ENCODE measurements at regions not wholly inside any gene's neighbourhood (a gene's known extent, or its start where the extent isn't known, plus 50 kb on each side); places are given as distances from the start of the nearest gene placed in this dataset.

DNA sequence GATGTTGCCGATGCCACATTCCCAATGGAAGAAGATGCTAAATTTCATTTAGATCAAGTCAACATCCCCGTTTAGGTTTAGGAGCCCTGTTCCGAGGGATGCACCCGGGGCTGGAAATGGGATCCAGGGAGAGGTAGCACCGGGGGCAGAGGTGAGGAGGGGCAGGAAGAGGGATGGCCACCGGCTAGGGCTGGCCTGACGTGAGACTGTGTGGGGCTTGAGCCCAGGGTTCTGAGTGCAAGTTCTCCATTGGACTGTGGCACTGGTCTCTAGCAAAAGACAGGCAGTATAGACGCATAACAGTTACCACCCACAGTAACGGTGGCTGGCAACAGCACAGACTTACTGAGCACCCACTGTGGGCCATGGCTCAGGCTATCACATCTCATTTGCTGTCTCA is 209.0 kb upstream of the MVB12B start:
- intact Hi-C loops (cut with micrococcal nuclease; ENCODE audit: unreplicated experiment): no loop called here

DNA sequence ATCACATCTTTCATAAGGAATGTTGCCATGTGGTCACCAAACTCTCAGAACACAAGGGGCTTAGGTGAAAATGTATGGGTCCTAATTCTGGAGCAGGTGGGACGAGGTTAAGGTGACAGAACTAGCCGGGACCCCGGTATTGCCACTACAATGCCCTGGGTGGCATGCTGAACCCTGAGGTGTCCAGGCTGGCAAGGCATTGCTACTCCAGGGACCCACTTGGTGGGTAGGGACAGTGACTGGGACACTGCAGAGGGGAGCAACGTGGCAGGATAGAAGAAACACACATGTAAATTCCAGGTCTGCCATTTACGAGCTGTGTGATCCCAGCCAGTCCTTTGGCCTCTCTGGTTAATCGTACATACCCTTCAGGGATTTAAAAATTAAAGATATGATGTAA is 206.9 kb upstream of the MVB12B start:
- Histone ChIP-seq H3K4me2 (no peak overlapping the region), H3K9me2 (ENCODE audit: insufficient read depth) (no peaks in the 10 kb centered on the region), H3F3A (ENCODE audit: insufficient read depth, low read depth) (no peaks in the 10 kb centered on the region), H3K79me2 (ENCODE audit: low read depth) (no peaks in the 10 kb centered on the region), H3K27ac (no peak overlapping the region), H3K36me3 (ENCODE audit: low read depth) (no peaks in the 10 kb centered on the region), H3K9me3 (ENCODE audit: insufficient read depth, low read depth) (no peaks in the 10 kb centered on the region), H2AFZ (no peak overlapping the region), H4K20me1 (ENCODE audit: insufficient read depth) (no peaks in the 10 kb centered on the region), H3K4me3 (no peak overlapping the region), H3K4me1 (replicated peaks; ENCODE audit: insufficient read depth) (no peaks in the 10 kb centered on the region), H3K27me3 (ENCODE audit: insufficient read depth, low read depth) (peaks cover 86% of the 10 kb centered on the region)
- no TSS peak for BruUV-seq (replicated peaks)
- ChIA-PET POLR2A (ENCODE audit: unreplicated experiment) (no interaction called here), CTCF (no interaction called here)
- TF ChIP-seq EZH2 (IDR thresholded peaks at IDR 0.05; ENCODE audit: low read depth): no peak
- TF ChIP-seq, protein P1, sequence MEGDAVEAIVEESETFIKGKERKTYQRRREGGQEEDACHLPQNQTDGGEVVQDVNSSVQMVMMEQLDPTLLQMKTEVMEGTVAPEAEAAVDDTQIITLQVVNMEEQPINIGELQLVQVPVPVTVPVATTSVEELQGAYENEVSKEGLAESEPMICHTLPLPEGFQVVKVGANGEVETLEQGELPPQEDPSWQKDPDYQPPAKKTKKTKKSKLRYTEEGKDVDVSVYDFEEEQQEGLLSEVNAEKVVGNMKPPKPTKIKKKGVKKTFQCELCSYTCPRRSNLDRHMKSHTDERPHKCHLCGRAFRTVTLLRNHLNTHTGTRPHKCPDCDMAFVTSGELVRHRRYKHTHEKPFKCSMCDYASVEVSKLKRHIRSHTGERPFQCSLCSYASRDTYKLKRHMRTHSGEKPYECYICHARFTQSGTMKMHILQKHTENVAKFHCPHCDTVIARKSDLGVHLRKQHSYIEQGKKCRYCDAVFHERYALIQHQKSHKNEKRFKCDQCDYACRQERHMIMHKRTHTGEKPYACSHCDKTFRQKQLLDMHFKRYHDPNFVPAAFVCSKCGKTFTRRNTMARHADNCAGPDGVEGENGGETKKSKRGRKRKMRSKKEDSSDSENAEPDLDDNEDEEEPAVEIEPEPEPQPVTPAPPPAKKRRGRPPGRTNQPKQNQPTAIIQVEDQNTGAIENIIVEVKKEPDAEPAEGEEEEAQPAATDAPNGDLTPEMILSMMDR (conservative IDR thresholded peaks at IDR 0.05): no peak
- intact Hi-C loops (cut with micrococcal nuclease; ENCODE audit: unreplicated experiment): no loop called here
- DNase-seq: no peak

More for the DNA sequence above, 209.0 kb upstream of the MVB12B start:
- no peak for TF ChIP-seq EZH2 (IDR thresholded peaks at IDR 0.05; ENCODE audit: low read depth)
- TF ChIP-seq, protein P1 (conservative IDR thresholded peaks at IDR 0.05): no peak
- no peak overlapping the region for H3K4me3 ChIP-seq
- H3K27ac ChIP-seq: no peak overlapping the region
- no peaks in the 10 kb centered on the region for H3K79me2 ChIP-seq (ENCODE audit: low read depth)
- no peaks in the 10 kb centered on the region for H3K9me3 ChIP-seq (ENCODE audit: insufficient read depth, low read depth)
- no peaks in the 10 kb centered on the region for H4K20me1 ChIP-seq (ENCODE audit: insufficient read depth)
- H3K4me2 ChIP-seq: no peak overlapping the region
- no peaks in the 10 kb centered on the region for H3K4me1 ChIP-seq (replicated peaks; ENCODE audit: insufficient read depth)
- H3K27me3 ChIP-seq (ENCODE audit: insufficient read depth, low read depth): peaks cover 91% of the 10 kb centered on the region
- CTCF ChIA-PET: no interaction called here
- DNase-seq: no peak
- no TSS peak for BruUV-seq (replicated peaks)
- no peaks in the 10 kb centered on the region for H3K36me3 ChIP-seq (ENCODE audit: low read depth)
- no peak overlapping the region for H2AFZ ChIP-seq
- no peaks in the 10 kb centered on the region for H3K9me2 ChIP-seq (ENCODE audit: insufficient read depth)
- POLR2A ChIA-PET (ENCODE audit: unreplicated experiment): no interaction called here
- no peaks in the 10 kb centered on the region for H3F3A ChIP-seq (ENCODE audit: insufficient read depth, low read depth)

DNA sequence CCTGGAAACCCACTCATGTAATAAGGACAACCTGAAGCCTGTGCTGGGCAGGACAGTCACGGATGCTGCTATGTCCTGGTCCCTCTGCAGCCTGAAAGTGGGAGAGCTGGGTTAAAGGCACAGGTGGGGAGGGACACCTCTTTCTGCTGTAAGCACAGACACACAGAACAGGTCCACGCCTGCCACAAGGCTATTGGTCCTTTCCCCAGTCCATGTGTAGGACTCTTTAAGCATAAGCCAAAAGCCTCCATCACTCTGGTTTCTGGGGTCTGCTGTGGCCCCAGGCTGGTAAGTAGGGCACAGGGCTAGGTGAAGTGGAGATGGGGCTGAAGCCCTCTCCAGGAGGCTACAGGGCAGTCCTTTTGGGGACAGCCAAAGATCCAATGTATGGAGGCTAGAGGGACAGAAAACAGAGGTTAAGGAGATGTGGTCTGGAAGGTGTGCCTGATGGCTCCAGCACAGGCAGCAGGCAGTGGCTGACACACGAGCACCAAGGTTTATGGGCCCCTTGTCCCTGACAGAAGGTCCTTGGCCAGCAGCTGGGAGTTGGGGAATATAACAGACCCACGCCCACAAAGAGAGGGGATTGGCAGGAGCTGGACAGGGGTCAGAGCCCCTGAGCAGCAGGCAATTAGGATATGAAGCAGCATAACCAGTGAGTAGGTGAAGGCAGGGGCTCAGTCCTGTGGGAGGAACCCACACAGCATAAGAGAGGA is 203.6 kb upstream of the MVB12B start:
- BruUV-seq (replicated peaks): no TSS peak
- H2AFZ ChIP-seq: no peak overlapping the region
- DNase-seq: no peak
- ChIA-PET POLR2A (ENCODE audit: unreplicated experiment) (no interaction called here), CTCF (no interaction called here)
- TF ChIP-seq, protein P1 (conservative IDR thresholded peaks at IDR 0.05): no peak
- TF ChIP-seq EZH2 (IDR thresholded peaks at IDR 0.05; ENCODE audit: low read depth): no peak
- no peaks in the 10 kb centered on the region for H3K9me3 ChIP-seq (ENCODE audit: insufficient read depth, low read depth)
- H3F3A ChIP-seq (ENCODE audit: insufficient read depth, low read depth): no peaks in the 10 kb centered on the region
- H3K4me3 ChIP-seq: no peak overlapping the region
- no peaks in the 10 kb centered on the region for H3K4me1 ChIP-seq (replicated peaks; ENCODE audit: insufficient read depth)
- H3K9me2 ChIP-seq (ENCODE audit: insufficient read depth): no peaks in the 10 kb centered on the region
- no peak overlapping the region for H3K27ac ChIP-seq
- H3K79me2 ChIP-seq (ENCODE audit: low read depth): no peaks in the 10 kb centered on the region
- peaks cover 86% of the 10 kb centered on the region for H3K27me3 ChIP-seq (ENCODE audit: insufficient read depth, low read depth)
- no peaks in the 10 kb centered on the region for H3K36me3 ChIP-seq (ENCODE audit: low read depth)
- H4K20me1 ChIP-seq (ENCODE audit: insufficient read depth): no peaks in the 10 kb centered on the region
- no peak overlapping the region for H3K4me2 ChIP-seq
- intact Hi-C loops (cut with micrococcal nuclease; ENCODE audit: unreplicated experiment): no loop called here
